NCI-H526 treated with DMSO at 0.1 percent for 48 hours (cell line): ENCODE measurements at regions not wholly inside any gene's neighbourhood (a gene's known extent, or its start where the extent isn't known, plus 50 kb on each side); places are given as distances from the start of the nearest gene placed in this dataset.
A peak's percentile ranks its signal among the peaks of the same experiment; 100 is the strongest.

ENCODE experiments used
- DNase-seq: peaks from one replicate; lab custom pipeline; 2025; lab: John Stamatoyannopoulos, UW

DNA sequence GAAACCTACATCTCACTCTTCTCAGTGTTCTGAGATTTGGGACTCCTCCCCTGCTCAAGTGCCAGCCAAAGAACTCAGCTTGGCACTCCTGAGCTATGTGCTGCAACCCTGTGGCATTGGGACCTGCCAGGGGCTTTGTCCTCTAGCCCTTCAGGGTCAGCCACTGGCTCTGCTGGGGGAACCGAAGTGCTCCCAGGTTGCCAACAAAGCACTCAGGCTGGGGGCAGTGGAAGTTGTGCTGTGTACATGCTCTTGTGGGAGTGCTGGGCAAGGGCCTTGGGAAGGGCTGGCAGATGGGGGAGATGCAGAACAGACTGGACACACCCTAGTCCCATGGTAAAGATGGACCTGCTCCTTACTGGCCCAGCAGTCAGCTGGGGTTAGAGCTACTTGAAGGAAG lies 498.6 kb downstream of the CAAP1 start:
- no peak for DNase-seq

DNA sequence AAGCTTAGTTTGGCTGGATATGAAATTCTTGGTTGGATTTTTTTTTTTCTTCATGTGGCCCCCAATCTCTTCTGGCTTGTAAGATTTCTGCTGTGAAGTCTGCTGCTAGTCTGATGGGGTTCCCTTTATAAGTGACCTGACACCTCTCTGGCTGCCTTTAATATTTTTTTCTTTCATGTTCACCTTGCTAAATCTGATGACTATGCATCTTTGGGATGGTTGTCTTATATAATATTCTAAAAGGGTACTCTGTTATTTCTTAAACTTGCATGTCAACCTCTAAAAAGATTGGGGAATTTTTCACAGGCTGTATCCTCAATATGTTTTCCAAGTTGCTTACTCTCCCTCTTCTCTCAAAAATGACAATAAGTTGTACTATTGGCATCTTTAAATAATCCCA lies 500.0 kb downstream of the CAAP1 start:
- no peak for DNase-seq

DNA sequence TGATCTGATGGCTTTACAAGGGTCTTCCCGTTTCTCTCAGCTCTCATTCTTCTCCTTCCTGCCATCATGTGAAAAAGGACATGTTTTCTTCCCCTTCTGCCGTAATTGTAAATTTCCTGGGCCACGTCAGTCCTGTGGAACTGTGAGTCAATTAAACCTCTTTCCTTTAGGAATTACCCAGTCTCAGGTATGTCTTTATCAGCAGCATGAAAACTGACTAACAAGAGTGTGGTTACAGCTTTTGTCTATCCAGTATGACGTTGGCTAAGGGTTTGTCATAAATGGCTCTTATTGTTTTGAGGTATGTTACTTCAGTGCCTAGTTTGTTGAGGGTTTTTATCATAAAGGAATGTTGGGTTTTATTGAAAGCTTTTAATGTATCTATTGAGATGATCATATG lies 501.6 kb downstream of the CAAP1 start:
- no peak for DNase-seq

DNA sequence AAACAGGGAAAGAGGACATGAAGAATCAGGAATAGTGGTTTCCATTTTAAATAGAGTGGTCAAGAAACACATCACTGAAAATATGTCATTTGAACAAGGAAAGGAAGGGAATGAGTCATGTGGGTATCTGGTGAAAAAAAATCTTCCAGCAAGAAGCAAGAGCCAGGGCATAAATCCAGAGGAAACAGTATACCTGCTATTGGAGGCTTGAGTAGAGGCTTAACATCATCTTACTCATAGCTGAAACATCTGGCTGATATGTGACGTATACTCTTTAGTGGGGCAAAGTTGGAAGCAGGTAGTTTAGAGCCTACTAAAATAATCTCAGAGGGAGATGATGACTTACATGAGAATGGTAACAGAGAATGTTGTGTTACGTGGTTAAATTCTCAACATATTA lies 517.2 kb downstream of the CAAP1 start:
- no peak for DNase-seq

DNA sequence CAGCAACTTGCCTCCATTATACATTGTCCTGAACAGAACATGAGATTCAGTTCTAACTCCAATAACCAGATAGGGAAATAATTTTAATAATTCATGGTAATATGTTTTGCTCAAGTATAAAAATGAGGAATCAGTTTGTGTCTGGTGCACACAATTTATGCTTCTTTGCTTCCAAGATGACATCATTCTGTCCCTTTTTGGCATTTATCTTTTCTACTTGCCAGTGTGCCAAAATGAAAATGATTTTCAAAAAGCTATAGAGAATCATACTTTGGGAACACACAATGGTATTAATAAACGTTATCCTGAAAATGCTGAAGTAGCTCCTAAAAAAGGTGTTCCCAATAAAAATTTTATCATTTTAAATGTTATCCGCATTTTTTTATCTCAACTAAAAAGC lies 519.0 kb downstream of the CAAP1 start:
- DNase-seq: no peak

DNA sequence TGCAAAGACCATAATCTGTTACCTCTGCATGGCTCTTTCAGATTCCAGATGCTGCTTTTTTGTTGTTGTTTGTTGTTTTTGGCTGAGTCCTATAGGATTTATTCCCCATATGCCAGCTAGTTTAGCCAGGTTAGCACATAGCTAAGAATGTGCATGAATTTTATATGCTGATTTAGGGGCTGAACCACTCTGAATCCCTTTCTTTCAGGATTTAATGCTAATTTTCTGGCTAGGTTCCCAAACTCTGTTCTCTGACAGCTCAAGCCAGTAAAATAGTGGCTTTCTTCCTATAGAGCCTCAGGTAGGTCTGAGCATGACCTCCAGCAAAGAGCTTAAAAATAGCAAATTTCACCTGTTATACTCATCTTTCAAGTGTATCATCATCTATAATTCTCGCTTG lies 521.4 kb downstream of the CAAP1 start:
- DNase-seq: no peak

DNA sequence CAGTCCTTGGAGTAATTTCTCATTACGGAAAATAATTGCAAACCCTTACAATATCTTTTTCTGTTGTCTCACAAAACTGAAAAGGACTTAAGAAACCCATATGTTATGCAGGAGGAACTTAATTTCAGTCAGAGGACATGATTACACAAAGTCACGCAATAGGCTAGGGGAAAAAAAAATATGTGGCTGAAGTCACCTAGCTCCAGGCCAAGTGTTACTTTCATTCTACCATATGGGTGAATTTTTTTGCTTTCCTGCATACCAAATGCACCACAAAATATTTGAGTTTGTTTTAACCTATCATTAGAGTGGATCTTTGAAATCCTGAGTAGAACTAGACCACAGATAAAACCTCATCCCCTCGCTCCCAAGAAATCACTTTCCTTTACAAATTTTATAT lies 523.5 kb downstream of the CAAP1 start:
- no peak for DNase-seq

DNA sequence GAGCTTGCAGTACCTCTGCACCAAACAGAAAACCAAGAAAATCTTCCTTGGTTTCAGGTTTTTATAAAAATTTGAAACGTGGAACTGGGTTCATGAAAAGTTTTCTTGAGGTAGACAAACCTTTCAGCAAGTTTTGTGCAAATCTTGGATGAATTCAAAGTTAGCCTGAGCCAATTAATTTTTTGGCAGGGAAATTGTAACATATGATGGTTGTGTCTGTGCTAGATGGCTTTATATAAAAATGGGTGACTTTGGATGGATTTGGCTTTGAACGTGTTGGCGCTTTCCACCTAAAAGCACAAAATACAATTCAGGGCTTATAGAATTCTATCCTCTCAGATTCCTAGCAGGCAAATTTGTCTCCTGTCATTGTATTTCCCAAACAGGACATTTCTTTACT lies 524.4 kb downstream of the CAAP1 start:
- DNase-seq: no peak

DNA sequence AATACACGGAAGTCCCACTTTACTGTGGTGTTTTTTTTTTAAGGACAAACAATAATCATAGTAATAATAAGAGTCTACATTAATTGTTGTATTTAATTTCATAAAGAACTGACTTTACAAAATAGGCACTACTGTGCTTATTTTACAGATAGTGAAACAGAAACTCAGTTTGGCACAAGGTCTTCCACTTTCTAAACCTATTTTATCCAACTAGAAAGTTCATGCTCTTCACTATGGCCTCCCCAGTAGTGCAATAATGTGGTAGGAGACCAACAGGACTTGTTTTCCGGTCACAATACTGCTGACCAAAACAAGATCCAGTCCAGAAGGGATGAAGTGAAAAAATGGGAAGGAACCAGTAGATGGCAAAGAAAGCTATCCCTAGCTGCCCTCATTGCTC lies 531.6 kb downstream of the CAAP1 start:
- no peak for DNase-seq

DNA sequence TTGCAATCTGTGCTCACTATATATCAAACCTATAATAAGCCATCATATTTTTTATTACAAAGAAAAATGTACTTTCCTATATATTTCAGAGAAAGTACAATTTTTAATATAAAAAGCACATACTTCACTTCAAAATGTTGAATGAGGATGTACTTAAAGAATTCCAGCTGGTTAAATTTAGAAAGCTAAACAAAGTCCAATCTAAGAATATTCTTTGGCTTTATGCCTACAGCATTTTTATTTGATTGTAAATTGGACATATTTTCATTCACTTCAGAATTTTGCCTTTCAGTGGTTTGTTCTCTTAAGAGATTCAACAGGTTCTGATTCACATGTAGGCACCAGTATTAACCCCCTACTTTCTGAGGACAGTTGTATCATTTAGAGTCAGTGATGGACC lies 533.8 kb downstream of the CAAP1 start:
- no peak for DNase-seq

DNA sequence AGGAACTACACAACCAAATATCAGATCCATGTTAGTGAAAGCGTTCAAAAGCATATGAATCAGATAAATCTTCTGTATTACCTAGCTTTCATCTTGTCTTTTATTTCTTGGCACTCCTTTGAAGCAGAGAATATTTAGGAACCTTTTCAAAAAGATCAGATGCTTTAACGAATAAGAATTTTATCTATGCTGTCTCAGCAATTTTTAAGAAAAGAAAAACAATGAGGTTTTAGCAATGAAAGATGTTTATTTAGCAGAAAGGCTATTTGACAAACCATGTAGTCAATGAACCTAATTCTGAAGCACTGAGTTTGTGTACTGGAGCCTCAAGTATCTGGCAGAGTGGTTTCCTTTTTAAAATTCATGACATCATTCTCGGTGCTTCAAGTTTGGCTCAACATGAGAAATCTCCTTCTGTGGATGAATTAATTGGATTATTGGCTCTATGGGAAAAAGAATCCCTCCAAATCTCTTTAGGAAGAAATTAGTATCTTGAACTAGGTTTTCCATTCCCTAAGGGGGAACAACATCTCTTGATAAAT lies 534.7 kb downstream of the CAAP1 start:
- DNase-seq: no peak

DNA sequence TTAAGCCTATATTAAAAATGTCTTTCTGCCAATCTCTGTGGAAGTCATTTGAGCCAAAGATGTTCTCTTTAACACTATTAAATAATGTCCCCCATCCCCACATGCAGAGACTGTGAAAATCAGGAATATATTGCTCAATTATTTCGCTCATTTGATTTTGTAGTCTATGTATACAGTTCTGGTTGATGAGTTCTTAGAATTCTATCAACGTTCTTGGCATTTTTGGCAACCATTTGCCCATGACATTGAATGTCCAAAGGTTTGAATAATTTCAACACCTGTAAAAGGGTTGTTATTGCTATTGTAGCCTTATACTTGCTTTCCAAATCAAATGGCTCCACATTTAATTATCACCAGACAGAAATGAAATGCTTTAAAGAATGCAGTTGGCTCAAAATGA lies 536.1 kb downstream of the CAAP1 start:
- no peak for DNase-seq

DNA sequence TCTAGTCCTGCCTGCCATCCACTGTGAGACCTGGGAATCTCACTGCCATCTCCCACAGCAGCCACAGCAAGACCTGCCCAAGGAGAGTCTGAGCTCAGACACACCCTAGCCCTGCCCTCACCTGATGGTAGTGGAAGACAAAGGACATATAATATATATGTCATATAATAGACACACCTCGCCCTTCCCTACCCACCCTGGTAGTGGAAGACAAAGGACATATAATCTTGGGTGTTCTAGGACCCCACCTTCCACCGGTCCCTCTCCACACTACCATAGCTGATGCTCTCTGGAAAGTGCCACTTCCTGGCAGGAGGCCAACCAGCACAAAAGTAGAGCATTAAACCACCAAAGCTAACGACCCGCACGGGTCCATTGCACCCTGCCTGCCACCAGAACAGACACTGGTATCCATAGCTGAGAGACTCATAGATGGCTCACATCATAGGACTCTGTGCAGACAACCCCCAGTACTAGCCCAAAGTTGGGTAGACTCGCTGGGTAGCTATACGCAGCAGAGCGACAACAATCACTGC lies 545.6 kb downstream of the CAAP1 start:
- DNase-seq: no peak

DNA sequence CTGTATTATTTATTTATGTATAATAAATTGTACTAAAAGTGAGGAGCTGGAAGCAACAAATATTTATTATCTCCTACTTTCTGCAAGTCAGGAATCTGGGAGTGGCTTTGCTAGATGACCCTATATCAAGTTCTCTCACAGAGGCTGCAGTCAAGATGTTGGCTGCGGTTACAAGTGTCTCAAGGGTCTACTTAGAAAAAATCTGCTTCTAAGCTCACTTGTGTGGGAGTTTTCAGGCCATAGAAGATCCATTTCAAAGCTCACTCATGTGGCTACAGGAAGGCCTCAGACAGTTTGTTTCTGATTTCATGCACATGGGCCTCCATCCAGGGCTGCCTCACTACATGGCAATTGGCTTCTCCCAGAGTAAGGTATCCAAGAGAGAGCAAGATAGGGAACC lies 551.1 kb downstream of the CAAP1 start:
- no peak for DNase-seq

DNA sequence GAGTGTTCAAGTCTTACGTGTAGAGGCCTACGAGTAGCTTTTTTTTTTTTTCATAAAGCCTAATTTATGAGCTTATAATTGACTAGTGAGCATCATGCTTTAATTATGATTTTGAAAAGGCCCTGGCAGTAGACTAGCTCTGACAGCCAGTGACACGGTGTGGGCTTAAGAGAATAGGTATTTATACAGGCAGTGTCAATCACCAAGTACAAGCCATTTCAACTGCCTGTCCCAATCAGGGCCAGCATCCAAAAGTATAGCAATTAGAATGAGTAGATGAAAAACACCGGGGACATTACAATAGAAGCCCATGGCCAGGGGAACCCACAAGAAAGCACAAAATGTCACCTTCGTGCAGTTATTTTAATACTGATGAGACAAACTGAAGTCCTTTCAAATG lies 552.8 kb downstream of the CAAP1 start:
- no peak for DNase-seq

DNA sequence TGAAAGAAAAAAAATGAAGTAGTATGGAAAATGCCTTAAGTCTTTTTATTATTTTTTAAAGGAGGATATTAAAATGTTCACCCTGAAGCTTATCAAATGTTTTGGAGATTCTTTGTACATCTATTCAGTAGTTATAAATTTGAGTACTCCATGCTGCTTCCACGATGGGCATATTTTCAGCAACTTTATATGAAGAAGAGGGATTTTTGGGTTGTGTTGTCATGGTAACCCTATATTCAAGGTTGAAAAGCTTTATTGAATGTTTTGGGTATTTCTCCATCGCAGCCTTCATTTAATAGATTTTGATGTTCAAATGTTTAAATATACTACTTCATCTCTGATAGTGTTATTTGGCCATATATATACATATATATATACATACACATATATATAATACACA lies 557.5 kb downstream of the CAAP1 start:
- no peak for DNase-seq

DNA sequence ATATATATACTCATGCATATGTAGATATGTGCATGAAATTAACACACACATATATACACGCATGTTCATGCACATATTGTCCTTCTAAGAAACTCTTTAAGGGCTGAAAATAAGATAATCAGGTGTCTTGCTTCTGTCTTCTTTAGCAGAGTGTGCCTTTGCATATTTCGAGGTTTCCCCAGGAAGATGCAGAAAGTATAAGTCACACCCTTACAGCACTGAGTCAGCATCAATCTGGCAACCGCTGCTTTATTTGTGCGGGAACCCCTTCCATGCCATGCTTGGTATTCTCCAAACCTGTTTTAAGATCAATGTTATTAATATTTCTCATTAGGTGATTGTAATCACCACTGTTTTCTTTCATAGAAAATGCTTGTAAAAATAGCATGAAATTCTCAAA lies 557.9 kb downstream of the CAAP1 start:
- DNase-seq: no peak

DNA sequence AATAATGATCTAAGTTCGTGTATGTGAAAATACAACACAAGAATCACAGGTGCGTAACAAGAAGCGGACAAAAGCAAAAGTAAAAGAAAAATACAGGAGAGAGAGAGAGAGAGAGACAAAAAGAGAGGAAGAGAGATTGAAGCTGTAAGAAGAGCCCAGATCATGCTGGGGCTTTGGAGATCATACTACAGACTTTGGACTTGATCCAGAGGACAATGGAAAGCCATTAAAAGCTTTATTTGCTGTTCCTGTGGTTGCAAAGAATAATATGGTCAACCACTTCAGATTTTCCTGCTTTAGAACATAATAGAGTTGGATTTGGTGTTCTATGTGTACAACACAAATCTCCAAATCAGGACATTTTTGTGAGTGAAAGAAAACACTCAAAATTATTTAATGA lies 561.4 kb downstream of the CAAP1 start:
- no peak for DNase-seq

DNA sequence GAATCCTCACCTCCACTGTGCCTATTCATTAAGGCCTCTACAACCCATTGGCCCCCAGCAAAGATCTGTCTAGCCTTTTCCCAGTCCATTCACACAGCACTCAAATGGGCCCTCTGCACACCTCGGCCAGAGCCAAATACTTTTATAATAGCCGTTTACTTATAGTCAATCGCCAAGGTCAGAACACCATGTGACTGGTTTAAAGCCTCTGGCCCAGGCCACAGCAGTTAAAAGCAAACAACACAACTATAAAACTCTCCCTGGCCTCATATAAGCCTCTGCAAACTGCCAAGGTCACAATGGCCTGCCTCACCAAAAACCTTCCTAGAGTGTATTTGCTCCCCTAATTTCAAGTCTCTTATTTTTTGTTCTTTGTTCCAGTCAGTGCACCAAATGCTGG lies 562.6 kb downstream of the CAAP1 start:
- no peak for DNase-seq

DNA sequence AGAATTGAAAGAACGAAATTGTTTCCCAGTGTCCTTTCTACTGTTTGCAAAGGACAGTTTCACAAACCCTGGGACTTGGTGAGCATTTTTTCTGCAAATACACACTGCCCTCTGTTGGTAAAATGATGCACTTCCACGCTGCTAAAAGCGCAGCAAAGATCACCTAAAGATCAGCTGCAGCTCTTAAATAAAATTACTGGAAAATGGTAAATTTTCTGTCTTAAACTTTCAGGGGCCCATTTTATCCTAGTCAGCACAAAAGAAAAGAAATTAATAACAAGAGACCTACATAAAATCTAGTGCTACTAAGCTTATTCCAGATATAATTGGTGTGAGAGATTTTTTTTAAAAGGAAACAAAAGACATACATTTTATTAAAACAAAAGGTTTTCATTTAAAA lies 566.0 kb downstream of the CAAP1 start:
- DNase-seq: peak; percentile 11

DNA sequence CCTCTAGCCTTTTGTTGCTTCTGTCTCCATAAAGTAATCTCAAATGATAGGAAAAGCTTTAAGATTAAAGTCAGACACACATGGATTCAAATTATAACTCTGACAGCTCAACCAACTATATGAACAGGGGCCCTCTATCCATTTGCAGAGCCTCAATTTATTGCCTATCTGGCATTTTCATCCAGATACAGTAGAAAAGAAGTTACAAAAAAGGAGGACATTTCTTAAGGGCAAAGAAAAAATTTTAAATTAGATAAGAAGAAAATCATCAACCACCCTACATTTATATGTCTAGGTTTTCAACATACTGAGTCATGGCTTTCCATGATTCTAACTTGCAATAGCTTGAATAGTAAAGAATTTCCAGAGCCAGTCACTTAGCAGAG lies 567.2 kb downstream of the CAAP1 start:
- no peak for DNase-seq

DNA sequence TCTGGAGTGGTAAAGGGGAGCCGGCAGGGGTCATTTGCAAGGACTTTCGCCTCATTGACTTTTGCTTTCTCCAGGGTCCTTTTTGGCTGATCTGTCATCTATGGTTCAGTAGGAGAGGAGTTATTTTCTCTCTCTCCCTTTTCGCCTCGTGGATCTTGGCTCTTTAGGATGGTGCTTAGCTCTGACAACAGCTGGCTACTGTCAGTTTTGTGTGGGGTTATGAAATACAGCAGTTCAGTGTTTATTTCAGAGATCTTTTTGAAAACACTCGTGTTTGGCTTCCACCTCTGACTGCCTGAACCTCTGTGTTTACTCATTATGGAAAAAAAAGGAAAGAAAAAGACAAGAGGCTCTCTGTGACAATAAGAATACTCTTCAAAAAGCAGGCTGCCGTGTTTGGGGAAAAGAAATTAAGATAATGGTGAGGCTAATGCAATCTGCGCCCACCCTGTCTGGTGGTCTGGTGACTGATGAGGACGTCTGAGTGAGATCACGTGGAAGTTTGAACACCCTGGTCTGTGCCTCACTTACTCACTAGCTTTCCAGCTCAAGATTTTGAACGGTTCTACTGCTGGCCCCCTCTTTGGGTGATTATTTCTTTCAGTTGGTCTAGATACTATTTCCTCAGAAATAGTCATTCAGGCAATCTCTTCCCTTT lies 567.7 kb downstream of the CAAP1 start:
- no peak for DNase-seq

DNA sequence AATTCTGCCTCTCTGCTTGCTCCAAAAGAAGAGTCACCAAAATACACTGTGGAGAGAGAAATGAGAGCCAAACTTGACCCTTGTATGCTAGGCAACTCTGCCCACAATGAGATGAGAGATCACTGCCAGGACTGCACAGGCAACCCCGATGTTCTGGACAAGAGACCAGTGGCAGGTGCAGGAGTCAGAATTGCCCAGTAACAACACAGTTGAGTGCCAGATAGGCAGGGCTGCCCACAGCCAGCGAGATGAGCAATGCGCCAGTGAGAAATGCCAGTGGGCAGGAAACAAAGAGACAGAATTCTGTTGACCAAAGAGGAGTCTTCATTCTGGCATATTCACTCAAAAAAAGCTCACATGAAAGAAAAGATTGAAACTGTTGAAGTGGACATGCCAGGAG lies 570.7 kb downstream of the CAAP1 start:
- no peak for DNase-seq

DNA sequence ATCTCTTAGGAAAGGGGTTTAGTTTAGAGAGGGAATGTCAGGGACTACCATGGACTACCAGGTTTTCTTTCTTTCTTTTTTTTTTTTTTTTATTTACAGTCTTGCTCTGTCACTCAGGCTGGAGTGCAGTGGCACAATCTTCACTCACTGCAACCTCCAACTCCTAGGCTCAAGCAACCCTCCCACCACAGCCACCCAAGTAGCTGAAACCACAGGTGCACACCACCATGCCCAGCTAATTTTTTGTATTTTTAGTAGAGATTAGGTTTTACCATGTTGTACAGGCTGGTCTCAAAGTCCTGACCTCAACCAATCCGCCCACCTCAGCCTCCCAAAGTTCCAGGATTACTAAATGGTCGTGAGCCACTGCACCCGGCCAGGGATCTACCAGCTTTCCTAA lies 572.7 kb downstream of the CAAP1 start:
- no peak for DNase-seq
